Endothelial cell of umbilical vein (primary cell): ENCODE measurements at regions not wholly inside any gene's neighbourhood (a gene's known extent, or its start where the extent isn't known, plus 50 kb on each side); places are given as distances from the start of the nearest gene placed in this dataset.

ENCODE experiments used
- EZH2 ChIP-seq: IDR thresholded peaks from 2 replicates; pipeline ENCODE4 v1.6.1; 2012; ENCODE audit warnings: borderline replicate concordance, low read depth, mild to moderate bottlenecking, moderate library complexity, low read length, inconsistent platforms; ENCODE audit not compliant: severe bottlenecking
- POLR2A ChIP-seq: IDR thresholded peaks from 2 replicates; pipeline ENCODE4 v1.6.1; 2012; ENCODE audit warnings: low read depth, mild to moderate bottlenecking, control low read depth, low read length
- POLR2AphosphoS5 ChIP-seq: IDR thresholded peaks from 2 replicates; pipeline ENCODE4 v1.6.1; 2012; ENCODE audit warnings: low read depth, mild to moderate bottlenecking, control low read depth, low read length, moderate library complexity; ENCODE audit not compliant: insufficient read depth
- TF ChIP-seq, protein P1 (sequence below), 2 donors: IDR thresholded peaks; 1 replicate in 1 of 2; 2 replicates in 1 of 2; pipeline ENCODE4 v1.5.1; 2011; ENCODE audit warnings: low read length in 2 of 2, mild to moderate bottlenecking in 2 of 2, moderate library complexity in 2 of 2, control low read depth in 1 of 2, inconsistent platforms in 1 of 2, low read depth in 1 of 2; ENCODE audit not compliant: insufficient read depth in 1 of 2; ENCODE audit errors: extremely low read depth in 1 of 2

- TF ChIP-seq POLR2AphosphoS5: no peak
- TF ChIP-seq, protein P1, sequence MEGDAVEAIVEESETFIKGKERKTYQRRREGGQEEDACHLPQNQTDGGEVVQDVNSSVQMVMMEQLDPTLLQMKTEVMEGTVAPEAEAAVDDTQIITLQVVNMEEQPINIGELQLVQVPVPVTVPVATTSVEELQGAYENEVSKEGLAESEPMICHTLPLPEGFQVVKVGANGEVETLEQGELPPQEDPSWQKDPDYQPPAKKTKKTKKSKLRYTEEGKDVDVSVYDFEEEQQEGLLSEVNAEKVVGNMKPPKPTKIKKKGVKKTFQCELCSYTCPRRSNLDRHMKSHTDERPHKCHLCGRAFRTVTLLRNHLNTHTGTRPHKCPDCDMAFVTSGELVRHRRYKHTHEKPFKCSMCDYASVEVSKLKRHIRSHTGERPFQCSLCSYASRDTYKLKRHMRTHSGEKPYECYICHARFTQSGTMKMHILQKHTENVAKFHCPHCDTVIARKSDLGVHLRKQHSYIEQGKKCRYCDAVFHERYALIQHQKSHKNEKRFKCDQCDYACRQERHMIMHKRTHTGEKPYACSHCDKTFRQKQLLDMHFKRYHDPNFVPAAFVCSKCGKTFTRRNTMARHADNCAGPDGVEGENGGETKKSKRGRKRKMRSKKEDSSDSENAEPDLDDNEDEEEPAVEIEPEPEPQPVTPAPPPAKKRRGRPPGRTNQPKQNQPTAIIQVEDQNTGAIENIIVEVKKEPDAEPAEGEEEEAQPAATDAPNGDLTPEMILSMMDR (IDR thresholded peaks at IDR 0.05; ENCODE audit: extremely low read depth in 1 of 2, insufficient read depth in 1 of 2, low read depth in 1 of 2, low read length in 2 of 2): no peak
- TF ChIP-seq EZH2: no peak
- TF ChIP-seq POLR2A: no peak
These were observed 176.5 kb upstream of the VWC2 start for GRCh38 chr7:49596701-49597491.
